Stimulated activated CD8-positive, alpha-beta memory T cell treated with anti-CD3 and anti-CD28 coated beads, Interleukin-4, amount 100 ng/mL, for 1 hour (primary cell): ENCODE measurements at regions not wholly inside any gene's neighbourhood (a gene's known extent, or its start where the extent isn't known, plus 50 kb on each side); places are given as distances from the start of the nearest gene placed in this dataset.

Experiments used
- DNase-seq, 2 donors: peaks; one replicate each; pipeline ENCODE4 v3.0.0-alpha.2; 2020; ENCODE audit warnings: low read depth in 2 of 2, low spot score in 1 of 2

DNA sequence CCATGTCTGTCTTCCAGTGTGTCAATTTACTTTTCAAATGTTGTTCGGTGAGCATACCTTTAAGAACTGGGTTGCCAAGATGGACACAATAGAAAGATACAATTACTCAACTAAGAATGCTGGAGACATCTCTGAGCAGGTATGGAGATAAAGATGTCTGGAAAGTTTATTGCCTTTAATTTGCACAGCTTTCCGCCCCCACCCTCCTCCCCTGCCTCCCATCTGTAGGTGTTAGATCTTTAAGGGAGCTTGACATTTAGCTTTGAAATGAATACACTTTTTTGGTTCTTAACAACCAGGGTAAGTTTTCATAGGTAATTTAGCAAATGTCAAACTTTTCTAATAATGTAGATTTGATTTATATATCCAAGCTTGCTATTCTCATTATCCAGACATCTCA, 104.4 kb downstream of the BTBD3 start:
- no peak for DNase-seq

DNA sequence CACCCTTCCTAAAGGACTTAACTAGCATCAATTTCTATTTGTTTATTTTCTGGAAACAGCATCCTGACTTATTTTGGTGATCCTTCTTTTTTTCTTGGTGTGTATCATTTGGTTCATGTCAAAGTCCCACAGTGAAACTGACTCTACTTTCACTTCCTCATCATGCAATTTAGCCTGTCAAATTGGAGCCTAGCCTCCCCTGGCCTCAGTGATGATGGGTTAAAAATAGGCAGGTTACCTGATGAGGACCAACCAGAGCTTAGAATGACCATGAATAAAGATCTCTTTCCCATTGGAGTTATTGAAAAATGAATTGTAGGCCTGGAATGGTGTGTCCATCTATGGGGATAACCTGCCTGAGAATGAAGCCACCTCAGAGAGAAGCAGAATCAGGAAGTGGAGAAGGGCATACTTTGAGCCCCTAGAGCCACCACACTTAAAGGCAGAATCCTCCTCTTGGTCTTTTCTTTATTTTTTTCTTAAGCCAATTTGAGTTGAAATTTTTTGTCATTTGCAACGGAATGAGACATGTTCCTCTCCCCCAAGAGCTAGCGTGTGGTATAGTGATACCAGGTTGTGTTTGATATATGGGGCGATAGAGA, 105.6 kb downstream of the BTBD3 start:
- DNase-seq, result no peak

DNA sequence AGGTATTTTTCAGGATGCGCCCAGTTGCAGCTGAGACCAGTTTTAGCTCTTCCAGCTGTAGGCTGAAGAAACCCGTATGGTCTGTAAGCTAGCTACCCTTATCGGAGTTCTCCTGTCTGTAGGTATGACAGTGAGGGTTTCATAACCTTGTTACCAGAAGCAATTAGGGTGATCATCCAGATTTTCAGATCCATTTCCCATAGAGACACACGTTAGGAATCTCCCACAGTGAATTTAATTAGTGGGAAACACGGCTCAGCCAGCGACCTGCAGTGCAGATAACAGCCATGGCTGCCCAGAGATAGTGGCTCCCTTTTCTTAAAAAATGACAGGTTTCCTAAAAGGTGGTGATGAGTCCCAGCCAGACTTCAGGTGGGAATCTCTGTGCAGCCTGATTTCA, 111.1 kb downstream of the BTBD3 start:
- no peak for DNase-seq

DNA sequence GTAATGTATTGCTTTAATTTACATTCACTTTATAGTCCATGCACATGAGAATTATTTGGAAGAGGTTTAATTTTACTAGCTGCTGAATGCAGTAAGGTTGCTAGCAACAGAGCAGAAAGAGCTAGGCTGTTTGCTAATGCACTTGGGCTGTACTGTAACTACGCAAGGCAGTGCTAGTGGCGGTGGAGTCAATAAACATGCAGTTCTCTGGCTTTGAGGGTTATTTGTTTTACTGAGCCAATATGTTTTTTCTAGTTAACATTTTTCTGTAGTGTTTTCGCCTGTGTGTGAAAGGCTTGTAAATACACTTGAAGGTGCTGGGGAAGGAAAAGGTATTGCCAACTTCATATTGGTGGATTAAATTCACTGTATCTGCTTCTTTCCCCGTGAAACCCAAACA, 112.8 kb downstream of the BTBD3 start:
- no peak for DNase-seq

DNA sequence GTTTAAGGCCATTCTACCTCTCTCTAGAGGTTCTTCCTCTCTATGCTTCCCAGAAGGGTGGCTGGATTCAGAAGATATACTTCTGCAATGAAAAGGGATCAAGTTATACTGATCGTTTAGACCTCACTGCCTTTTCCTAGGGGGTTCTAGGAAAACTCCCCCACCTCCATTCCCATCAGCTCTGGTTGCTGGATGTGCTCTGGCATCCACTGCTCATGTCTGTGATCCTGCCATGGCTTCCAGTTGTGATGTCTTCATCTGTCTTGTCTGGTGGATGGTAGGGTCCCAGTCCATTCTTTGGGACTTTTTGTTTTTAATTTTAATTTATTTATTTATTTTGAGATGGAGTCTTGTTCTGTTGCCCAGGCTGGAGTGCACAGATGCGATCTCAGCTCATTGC, 118.4 kb downstream of the BTBD3 start:
- no peak for DNase-seq

DNA sequence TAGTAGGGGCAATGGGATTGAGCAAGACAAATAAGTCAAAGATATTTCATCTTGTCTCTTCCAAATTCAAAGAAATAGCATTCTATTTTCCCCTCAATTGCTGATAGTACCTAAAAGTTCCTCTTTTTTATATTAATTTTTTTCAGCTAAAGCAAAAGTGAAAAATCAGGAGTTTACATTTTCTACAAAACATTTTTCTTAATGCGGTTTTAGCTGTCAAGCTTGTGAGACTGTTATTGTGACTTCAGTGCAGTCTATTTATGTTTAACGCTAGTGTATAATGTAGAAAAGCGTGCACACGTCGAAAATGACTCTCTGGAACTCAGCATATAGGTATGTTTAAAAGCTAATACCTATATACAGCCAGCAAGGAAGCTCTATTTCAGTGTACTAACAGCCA, 119.8 kb downstream of the BTBD3 start:
- no peak for DNase-seq

DNA sequence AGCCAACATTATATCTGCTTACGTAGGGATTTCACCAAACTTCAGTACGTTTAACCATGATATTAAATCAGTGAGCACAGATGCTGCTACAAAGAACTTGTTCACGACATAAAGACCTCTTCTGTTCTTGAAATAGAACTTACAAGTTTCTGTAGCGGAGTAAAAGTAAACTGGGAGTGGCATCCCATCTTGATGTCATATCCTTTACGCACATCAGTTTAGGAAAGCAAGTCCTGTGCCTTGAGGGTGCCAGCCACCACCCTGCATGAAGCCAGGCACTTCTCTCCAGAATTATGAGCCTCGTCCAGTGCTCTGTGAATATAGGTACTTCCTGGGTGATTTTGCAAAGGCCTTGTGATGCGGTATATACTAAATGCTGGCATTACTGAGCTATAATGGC, 122.6 kb downstream of the BTBD3 start:
- no peak for DNase-seq

DNA sequence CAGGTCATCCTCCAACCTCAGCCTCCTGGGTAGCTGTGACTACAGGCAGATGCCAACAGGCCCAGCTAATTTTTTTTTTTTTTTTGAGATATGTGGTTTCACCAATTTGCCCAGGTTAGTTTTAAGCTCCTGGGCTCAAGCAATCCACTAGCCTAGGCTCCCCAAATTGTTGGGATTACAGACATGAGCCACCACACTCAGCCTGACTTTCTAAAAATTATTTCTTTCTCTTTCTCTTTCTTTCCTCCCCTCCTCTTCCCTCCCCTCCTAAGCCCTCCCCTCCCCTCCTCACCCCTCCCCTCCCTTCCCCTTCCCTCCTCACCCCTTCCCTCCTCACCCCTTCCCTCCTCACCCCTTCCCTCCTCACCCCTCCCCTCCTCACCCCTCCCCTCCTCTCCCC, 127.3 kb downstream of the BTBD3 start:
- no peak for DNase-seq

DNA sequence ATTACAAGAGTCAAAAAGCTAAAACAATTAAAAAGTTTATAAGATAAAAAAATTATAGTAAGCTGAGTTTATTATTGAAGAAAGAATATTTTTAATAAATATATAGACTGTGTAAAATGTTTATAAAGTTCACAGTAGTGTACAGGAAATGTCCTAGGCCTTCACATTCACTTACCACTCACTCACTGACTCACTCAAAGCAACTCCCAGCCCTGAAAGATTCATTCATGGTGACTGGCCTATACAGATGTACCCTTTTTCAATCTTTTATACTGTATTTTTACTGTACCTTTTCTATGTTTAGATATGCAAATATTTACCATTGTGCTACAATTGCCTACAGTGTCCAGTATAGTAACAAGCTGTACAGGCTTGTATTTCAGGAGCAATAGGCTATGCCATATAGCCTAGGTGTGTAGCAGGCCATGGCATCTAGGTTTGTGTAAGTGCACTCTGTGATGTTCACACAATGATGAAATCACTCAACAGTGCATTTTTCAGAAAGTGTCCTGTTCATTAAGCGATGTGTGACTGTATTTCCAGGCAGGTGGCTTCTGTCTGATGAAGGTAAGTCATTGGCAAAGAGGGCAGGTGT, 130.2 kb downstream of the BTBD3 start:
- no peak for DNase-seq

DNA sequence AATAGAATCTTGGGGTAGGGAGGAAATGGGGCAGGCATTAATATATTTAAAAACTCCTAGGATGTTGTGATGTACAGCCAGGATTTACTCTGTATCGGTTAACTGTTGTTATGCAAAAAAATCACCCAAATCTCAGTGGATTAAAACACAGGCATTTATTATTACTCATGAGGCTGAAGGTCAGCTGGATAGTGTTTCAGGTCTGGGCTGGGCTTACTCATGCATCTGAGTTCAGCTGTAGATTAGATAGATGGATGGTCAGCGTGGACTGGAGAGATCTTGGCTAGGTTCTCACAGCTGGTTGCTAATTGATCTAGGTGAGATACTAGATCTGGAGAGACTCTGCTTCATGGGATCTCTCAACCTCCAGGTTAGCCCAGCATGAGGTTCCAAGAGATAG, 131.4 kb downstream of the BTBD3 start:
- no peak for DNase-seq

DNA sequence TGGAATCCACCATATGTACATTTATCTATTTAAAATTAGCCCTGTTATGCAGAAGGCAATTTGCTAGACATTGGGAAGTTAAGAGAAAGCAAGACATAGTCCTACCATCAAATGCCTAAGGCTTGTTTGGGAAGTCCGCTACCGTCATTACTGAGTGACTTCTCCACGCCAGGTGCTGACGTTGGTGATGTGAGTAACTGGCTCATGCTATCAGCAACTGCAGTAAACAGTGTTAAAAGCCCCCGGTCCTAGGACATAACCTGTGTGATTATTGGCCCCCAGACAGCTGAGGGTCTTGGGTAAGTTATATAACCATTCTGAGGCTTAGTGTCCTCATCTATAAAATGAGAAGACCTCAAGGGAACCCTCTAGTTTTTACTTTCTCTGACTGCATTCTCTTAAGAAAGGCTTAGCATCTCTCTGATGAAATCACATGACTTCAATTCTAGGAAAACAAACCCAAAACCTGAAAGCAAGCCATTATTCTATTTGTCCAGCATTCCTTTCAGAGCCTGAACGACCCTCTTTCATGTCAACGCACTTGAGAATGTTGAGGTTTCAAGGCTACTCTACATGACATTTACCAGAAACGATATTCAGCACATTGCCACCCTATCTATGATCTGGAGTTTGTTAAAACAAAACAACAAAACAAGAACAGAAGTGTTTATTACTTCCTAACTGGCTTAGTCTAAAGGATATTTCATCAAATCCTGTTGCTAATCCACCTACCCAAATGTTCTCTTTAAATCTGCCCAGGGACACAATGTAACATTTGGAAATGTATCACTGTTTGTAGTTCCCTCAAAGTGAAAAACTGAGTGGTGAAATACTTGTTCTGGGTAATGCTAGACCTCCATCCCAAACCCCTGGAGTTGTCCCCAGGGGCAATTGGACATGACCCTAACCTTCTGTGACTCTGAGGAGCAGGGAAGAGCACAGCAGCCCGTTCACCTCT, 133.8 kb downstream of the BTBD3 start:
- DNase-seq, result no peak

DNA sequence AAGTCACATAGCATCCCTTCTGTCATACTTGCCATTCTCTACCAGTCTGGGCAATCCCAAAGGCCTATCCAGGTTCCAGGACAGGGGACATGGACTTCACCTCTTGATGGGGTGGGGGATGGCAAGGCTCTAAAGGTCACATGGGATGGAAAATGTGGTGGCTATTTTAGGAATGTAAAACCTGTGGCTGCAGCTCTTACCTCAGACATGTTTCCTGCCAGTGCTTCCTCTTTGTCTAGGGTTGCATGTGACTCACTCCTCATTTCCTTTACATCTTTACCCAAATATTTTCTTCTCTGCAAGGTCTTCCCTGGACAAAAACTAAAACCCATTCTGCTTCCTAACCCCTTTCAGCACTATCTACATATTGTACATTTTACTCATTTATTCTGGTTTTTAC, 135.7 kb downstream of the BTBD3 start:
- no peak for DNase-seq

DNA sequence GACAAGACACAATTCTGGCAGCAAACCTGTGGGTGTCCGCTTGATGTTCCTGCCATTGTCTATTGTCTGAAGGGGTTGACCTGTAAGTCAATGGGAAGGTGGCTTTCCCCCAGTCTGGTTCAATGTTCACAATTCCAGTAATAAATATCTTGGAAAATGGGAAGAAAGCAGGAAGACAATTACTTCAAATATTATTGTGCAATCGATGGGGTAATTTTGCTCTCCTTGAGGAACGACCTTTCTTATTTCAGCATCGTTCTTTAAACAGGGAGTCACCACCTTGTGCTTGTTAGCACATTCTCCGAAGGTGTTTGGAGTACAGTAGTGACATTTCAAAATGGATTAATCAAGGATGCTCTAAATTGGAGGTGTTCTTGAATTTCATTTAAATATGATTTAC, 136.9 kb downstream of the BTBD3 start:
- DNase-seq, result no peak

DNA sequence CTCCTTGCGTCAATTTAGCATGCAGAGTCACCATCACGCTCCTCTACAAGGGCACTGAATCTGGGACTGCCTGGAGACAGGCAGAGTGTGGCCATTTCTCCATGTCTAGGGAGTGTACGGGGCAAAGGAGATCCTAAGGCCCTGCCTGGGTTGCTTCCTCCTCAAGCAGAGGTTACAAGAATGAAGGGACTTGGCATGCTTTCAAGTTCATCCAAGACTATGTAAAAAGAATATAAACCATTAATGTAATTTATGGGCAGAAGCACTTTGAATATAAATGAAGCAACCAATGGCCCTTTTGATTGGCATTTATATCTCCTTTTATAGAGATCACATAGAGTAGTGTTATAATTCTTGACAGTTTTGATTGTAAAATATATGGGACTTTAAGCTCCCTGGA, 137.5 kb downstream of the BTBD3 start:
- DNase-seq, result no peak

DNA sequence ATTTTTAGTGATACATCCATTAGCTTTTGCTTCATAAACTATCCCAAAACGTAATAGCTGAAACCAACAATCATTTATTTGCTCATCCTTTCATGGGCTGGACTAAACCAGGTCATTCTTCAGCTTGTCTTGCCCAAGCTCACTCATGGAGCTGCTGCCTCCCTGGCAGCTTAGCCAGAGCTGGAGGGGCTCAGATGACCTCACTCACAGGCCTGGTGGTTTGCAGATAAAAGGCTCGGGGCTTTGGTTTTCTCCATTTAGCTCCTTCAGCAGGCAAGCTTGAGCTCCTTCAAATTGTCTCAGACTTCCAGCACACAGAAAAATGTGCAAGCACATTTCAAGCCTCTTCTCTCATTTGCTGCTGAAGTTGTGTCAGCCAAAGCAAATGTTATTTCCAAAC, 139.1 kb downstream of the BTBD3 start:
- no peak for DNase-seq

DNA sequence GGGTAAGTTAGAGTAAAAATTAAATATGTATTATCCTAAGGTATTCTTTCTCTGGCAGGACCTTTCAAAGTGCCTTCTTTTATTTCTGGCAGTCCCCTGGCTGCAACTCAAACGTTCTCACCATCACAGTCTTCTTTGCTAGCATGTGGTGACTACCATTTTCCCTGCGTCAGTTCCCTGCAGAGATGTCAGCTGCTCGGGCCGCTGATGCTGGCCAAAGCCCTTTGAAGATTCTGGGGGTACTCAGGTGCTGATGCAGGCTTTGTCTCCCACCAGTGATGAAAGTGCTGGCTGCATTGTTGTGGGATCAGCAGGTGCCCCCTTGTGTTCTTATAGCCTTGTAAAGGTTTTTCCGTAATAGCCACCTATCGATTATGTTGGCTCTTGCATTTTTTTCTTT, 140.1 kb downstream of the BTBD3 start:
- no peak for DNase-seq

DNA sequence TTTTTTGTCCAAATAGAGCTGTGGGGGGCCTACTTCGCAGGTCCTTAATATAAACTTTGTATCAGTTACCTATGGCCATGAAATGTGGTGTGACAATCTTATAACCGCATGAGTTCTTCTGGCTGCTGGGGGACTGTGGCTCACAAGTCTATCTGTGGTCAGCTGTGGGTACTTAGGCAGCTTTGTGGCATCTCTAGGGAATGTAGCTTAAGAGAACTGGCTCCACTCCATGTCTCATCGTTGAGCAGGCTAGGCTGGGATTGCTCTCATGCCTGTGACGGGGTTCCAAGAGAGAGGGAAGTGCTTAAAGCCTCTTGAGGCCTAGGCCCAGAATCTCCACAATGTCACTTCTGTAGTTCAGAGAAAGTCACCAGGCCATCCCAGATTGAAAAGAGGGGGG, 140.5 kb downstream of the BTBD3 start:
- no peak for DNase-seq

DNA sequence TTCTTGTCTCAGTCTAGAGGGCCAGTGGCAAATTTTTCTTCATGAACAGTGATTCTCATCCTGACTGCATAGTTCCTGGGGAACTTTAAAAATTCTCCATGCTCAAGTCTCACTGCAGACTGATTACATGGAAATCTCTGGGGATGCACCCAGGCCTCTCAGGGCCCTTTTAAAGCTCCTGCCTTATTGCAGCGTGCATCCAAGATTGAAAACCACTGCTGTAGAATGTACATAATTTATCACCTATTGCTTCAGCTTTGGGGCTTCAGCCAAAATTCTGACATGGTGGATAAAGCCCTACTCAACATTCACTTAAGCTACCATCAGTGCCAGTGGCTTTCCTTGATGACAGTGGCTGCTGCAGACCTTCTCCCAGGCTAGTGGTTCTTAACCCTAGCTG, 143.8 kb downstream of the BTBD3 start:
- no peak for DNase-seq

DNA sequence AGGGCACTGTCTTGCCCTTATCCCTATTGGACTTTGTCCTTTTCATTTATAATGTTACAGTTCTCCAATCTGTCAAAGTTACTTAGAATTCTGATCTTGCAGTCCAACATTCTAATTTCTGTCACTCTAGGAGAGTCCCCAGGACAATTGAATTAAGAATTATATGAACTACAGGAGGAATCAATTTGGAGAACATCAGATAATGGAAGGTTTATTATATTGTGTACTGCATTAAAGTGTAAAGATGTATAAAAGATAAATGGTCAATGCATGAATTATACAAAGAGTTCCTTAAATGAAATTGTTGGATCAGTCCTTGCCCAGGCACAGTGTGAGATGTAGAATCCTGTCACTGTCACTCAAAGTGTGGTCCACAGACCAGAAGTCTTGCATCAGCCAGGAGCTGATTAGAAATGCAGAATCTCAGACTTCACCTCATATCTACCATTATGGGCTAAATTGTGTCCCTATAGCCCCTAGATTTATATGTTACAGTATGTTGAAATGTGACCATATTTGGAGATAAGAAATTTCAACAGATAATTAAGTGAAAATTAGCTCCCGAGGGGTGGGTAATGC, 145.5 kb downstream of the BTBD3 start:
- no peak for DNase-seq

DNA sequence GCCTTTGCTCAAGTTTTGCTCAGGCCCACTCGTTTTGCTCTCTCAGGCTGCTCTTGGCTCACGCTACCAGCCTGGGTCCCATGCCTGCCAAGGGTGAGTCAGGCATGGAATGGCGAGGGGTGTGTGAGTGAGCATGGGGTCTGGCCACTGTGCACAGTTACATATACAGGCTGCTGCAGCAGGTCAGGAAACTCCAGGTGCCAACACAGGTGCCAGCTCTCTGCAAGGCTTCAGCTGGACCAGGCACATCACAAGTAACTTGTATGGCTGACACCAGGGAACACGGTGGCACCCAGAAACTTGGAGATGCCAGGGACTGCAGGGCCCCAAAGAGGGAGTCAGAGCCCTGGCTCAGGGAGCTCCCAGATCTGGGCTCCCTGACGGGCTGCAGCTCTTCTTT, 146.8 kb downstream of the BTBD3 start:
- no peak for DNase-seq

DNA sequence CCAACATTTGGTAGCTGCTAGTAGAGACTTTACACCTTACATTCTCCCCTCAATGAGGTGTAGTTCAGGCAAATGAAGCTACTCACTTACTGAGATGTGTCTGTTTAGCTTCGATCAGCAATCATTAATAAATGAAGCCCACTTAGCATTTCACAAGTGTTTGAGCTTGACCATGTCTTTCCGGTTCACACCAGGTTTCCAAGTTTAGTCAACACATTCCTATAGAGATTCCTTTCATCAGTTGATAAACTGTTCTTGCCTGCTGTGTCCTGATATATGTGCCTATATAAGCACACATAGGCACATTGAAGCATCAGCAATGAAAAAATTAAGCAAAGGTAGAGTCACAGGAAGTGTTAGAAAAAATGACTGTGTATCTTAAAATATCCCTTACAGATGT, 150.0 kb downstream of the BTBD3 start:
- DNase-seq, result no peak

DNA sequence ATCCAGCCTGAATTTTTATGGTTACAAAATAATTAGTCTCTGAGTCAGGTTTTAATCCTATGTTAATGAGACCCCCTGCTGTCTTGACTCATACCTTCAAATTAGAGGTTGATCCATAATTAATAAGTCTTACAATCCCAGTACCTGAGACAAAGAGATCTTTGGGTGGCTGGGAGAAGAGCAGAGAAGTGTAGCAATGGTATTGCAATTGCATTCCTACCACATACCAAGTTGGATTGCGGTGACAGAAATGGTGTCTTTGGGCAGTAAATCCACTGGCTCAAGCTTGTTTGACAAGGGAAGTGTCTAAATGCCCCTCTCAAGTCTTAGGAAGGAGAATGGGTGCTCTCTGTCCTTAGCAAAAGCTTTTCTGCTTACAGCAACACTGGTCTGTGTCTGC, 150.4 kb downstream of the BTBD3 start:
- no peak for DNase-seq
